OCI-LY1 (cell line): ENCODE measurements at regions not wholly inside any gene's neighbourhood (a gene's known extent, or its start where the extent isn't known, plus 50 kb on each side); places are given as distances from the start of the nearest gene placed in this dataset.
"Not testable (repeated sequence)": the region's sequence is repeated elsewhere in the genome, so short reads cannot be mapped to it uniquely, and the experiment has no call there.

Source experiments
- H2AFZ ChIP-seq: fragments of 200-600 bp; sonication (generic), shearing (Covaris generic); 2 replicates; pipeline ENCODE4 v1.6.0; 2014; ENCODE audit warnings: antibody characterized with exemption, mild to moderate bottlenecking, low read length
- H3F3A ChIP-seq: fragments of 200-600 bp; sonication (generic), shearing (Covaris generic); 2 replicates; pipeline ENCODE4 v1.6.0; 2014; ENCODE audit warnings: mild to moderate bottlenecking, antibody characterized with exemption, low read length, moderate library complexity; ENCODE audit not compliant: insufficient read depth
- H3K27ac ChIP-seq: fragments of 200-600 bp; sonication (generic); 2 replicates; pipeline ENCODE4 v1.5.1; 2014; ENCODE audit warnings: low read length, mixed run types, mild to moderate bottlenecking, low read depth; ENCODE audit not compliant: poor library complexity, severe bottlenecking
- H3K27me3 ChIP-seq: fragments of 200-600 bp; sonication (generic); 2 replicates; pipeline ENCODE4 v1.6.0; 2014; ENCODE audit warnings: antibody characterized with exemption, mild to moderate bottlenecking, low read length, moderate library complexity; ENCODE audit not compliant: insufficient read depth
- H3K36me3 ChIP-seq: fragments of 200-600 bp; sonication (generic); 2 replicates; pipeline ENCODE4 v1.6.1; 2014; ENCODE audit warnings: mild to moderate bottlenecking, antibody characterized with exemption, low read length, moderate library complexity, mixed read lengths; ENCODE audit not compliant: insufficient read depth
- H3K4me1 ChIP-seq: fragments of 200-600 bp; sonication (generic); 2 replicates; pipeline ENCODE4 v1.5.1; 2014; ENCODE audit warnings: mild to moderate bottlenecking, low read length, moderate library complexity; ENCODE audit not compliant: insufficient read depth, severe bottlenecking
- H3K4me2 ChIP-seq: fragments of 200-600 bp; sonication (generic), shearing (Covaris generic); 2 replicates; pipeline ENCODE4 v1.6.1; 2014; ENCODE audit warnings: low read length
- H3K4me3 ChIP-seq: fragments of 200-600 bp; sonication (generic); 2 replicates; pipeline ENCODE4 v1.5.1; 2014; ENCODE audit warnings: low read length, low read depth, mild to moderate bottlenecking, mixed read lengths; ENCODE audit not compliant: poor library complexity, severe bottlenecking
- H3K79me2 ChIP-seq: fragments of 200-600 bp; shearing (Covaris generic); 2 replicates; pipeline ENCODE4 v1.6.1; 2016; ENCODE audit warnings: mixed run types, low read length, mixed read lengths; ENCODE audit not compliant: insufficient read depth
- H3K9ac ChIP-seq: fragments of 200-600 bp; sonication (generic), shearing (Covaris generic); 2 replicates; pipeline ENCODE4 v1.6.1; 2014; ENCODE audit warnings: mild to moderate bottlenecking, low read length, mixed read lengths
- H3K9me2 ChIP-seq: fragments of 200-600 bp; sonication (generic), shearing (Covaris generic); 2 replicates; pipeline ENCODE4 v1.6.1; 2014; ENCODE audit warnings: low read depth, mild to moderate bottlenecking, low read length, mixed read lengths
- H3K9me3 ChIP-seq: fragments of 200-600 bp; shearing (Covaris generic); 2 replicates; pipeline ENCODE4 v1.6.1; 2014; ENCODE audit warnings: low read length, mixed read lengths
- H4K20me1 ChIP-seq: fragments of 200-600 bp; sonication (generic), shearing (Covaris generic); 2 replicates; pipeline ENCODE4 v1.6.0; 2016; ENCODE audit warnings: mild to moderate bottlenecking, low read length; ENCODE audit not compliant: insufficient read depth
- EZH2 ChIP-seq: fragments of 200-600 bp; sonication (generic), shearing (Covaris generic); IDR thresholded peaks from 2 replicates; pipeline ENCODE4 v1.8.0; 2017; ENCODE audit warnings: borderline replicate concordance, mixed run types, mild to moderate bottlenecking, antibody characterized with exemption, low read length, moderate library complexity, mixed read lengths
- TF ChIP-seq, protein P1 (sequence below): fragments of 200-600 bp; sonication (generic), shearing (Covaris generic); IDR thresholded peaks from 2 replicates; pipeline ENCODE4 v1.5.1; 2017; ENCODE audit warnings: mild to moderate bottlenecking, antibody characterized with exemption, low read length, moderate library complexity, mixed read lengths

DNA sequence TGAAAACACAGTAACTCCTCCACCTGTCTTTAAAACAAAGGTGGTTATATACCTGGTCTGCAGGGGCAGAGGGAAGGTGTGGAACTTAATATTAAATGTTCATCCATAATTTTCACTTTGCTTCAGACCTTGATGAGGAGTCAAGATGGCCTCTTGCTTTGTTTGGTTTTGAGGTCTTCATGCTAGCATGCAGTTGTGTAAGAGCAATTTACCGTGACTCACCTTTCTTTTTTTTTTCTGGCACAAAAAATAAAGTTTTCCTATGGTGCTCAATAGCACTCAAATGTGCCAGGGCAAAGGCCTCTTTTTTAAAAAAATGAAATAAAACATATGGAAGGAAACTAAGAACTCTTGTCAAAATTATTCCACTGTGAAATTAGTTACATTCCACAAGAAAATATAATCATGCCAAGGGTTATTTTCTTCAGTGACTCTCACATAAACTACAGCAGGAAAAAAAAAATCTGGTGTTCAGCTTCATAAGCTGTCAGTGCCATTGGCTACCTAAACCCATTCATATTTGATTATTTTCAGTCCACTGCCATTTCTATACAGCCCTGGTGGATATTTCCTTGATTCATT is 128.2 kb downstream of the SLC7A11 start:
- no peaks in the 10 kb centered on the region for H3K9me3 ChIP-seq
- no peak overlapping the region for H3K4me3 ChIP-seq
- H2AFZ ChIP-seq: no peak overlapping the region
- H3K9me2 ChIP-seq: no peaks in the 10 kb centered on the region
- no peaks in the 10 kb centered on the region; the same call in 1 of the 2 replicates for H3K36me3 ChIP-seq
- TF ChIP-seq EZH2: no peak
- TF ChIP-seq, protein P1, sequence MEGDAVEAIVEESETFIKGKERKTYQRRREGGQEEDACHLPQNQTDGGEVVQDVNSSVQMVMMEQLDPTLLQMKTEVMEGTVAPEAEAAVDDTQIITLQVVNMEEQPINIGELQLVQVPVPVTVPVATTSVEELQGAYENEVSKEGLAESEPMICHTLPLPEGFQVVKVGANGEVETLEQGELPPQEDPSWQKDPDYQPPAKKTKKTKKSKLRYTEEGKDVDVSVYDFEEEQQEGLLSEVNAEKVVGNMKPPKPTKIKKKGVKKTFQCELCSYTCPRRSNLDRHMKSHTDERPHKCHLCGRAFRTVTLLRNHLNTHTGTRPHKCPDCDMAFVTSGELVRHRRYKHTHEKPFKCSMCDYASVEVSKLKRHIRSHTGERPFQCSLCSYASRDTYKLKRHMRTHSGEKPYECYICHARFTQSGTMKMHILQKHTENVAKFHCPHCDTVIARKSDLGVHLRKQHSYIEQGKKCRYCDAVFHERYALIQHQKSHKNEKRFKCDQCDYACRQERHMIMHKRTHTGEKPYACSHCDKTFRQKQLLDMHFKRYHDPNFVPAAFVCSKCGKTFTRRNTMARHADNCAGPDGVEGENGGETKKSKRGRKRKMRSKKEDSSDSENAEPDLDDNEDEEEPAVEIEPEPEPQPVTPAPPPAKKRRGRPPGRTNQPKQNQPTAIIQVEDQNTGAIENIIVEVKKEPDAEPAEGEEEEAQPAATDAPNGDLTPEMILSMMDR: no peak
- no peak overlapping the region for H3K27ac ChIP-seq
- no peaks in the 10 kb centered on the region for H3K4me1 ChIP-seq
- no peak overlapping the region for H3K4me2 ChIP-seq
- H3K9ac ChIP-seq: no peak overlapping the region
- H3F3A ChIP-seq: no peaks in the 10 kb centered on the region
- no peaks in the 10 kb centered on the region for H3K27me3 ChIP-seq
- H3K79me2 ChIP-seq: no peaks in the 10 kb centered on the region
- no peaks in the 10 kb centered on the region for H4K20me1 ChIP-seq

DNA sequence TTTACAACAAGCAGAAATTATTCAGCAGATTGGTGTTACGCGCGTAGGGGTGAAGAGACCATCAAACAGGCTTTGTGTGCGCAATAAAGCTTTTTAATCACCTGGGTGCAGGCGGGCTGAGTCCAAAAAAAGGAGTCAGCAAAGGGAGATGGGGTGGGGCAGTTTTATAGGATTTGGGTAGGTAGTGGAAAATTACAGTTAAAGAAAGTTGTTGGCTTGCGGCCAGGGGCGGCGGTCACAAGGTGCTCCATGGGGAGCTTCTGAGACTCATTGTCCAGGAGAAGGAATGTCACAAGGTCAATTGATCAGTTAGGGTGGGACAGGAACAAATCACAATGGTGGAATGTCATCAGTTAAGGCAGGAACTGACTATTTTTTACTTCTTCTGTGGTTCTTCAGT is 129.3 kb downstream of the SLC7A11 start:
- not testable (repeated sequence) for H3K4me2 ChIP-seq, H3K9me2 ChIP-seq, H3K9ac ChIP-seq, H4K20me1 ChIP-seq, H3K27me3 ChIP-seq, H3K79me2 ChIP-seq, H3F3A ChIP-seq, H3K9me3 ChIP-seq, H3K4me3 ChIP-seq, H3K27ac ChIP-seq, H3K4me1 ChIP-seq, H3K36me3 ChIP-seq, H2AFZ ChIP-seq

DNA sequence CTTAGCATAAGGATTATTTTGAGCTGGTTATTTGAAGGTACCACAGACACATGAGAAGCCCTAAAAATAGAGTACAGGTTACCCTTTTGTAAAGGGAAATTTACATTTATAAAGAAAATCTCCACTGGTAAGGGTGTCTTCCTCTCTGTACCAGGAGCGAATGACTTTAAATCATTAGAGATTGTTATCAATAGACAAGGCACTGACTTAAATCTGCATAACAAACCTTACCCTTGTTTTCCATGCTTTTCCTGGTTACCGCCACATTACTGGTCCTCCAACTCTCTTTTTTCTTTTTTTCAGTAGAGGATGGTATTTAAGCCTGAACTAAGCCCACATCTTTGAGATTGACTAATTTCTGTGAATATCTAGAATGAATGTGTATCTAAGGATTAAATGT is 129.8 kb downstream of the SLC7A11 start:
- Histone ChIP-seq H3K9me2 (no peaks in the 10 kb centered on the region), H2AFZ (no peak overlapping the region), H3K4me3 (no peak overlapping the region), H3K4me1 (no peaks in the 10 kb centered on the region), H3F3A (no peaks in the 10 kb centered on the region), H3K79me2 (no peaks in the 10 kb centered on the region), H3K27ac (no peak overlapping the region), H3K9ac (no peak overlapping the region), H3K36me3 (no peaks in the 10 kb centered on the region; the same call in 1 of the 2 replicates), H3K27me3 (no peaks in the 10 kb centered on the region), H3K9me3 (no peaks in the 10 kb centered on the region), H3K4me2 (no peak overlapping the region), H4K20me1 (no peaks in the 10 kb centered on the region)
- TF ChIP-seq, protein P1: no peak
- TF ChIP-seq EZH2: no peak

DNA sequence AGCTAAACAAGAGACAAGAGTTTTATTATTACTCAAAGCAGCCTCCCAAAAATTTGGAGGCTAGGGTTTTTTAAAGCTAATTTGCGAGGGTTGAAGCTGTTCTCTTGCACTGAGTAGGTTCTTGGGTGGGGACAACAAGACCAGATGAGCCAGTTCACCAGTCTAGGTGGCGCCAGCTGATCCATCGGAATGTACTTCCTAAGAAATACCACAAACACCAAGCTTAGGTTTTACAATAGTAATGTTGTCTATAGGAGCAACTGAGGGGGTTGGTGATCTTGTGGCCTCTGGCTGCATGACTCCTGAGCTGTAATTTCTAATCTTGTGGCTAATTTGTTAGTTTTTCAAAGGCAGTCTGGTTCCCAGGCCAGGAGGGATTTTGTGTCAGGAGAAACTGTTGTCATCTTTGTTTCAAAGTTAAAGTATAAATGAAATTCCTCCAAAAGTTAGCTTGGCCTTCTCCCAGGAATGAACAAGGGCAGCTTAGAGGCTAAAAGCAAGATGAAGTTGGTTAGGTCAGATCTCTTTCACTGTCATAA is 130.6 kb downstream of the SLC7A11 start:
- Histone ChIP-seq H3K9ac (no peak overlapping the region), H3K4me3 (no peak overlapping the region), H4K20me1 (no peaks in the 10 kb centered on the region), H3K4me2 (no peak overlapping the region), H2AFZ (no peak overlapping the region), H3K9me3 (no peaks in the 10 kb centered on the region), H3K36me3 (no peaks in the 10 kb centered on the region; the same call in 1 of the 2 replicates), H3K9me2 (no peaks in the 10 kb centered on the region), H3K27ac (no peak overlapping the region), H3K4me1 (no peaks in the 10 kb centered on the region), H3F3A (no peaks in the 10 kb centered on the region), H3K27me3 (no peaks in the 10 kb centered on the region), H3K79me2 (no peaks in the 10 kb centered on the region)
- TF ChIP-seq, protein P1: no peak
- TF ChIP-seq EZH2: no peak
